ENCODE measurements at regions not wholly inside any gene's neighbourhood (a gene's known extent, or its start where the extent isn't known, plus 50 kb on each side); places are given as distances from the start of the nearest gene placed in this dataset.

GRCh38 chr2:216763396-216763795, 68.0 kb upstream of the IGFBP5 start:
- TF ChIP-seq CTCF (IDR thresholded peaks at IDR 0.05): no peak
- no peak for TF ChIP-seq EP300 (IDR thresholded peaks at IDR 0.05)
- TF ChIP-seq POLR2AphosphoS5 (IDR thresholded peaks at IDR 0.05): no peak
